GM19397 (cell line): ENCODE measurements at regions not wholly inside any gene's neighbourhood (a gene's known extent, or its start where the extent isn't known, plus 50 kb on each side); places are given as distances from the start of the nearest gene placed in this dataset.

ENCODE experiments used
- ATAC-seq: cut with Tn5 transposase; IDR thresholded peaks from one replicate; pipeline ENCODE4 v1.9.1; 2021; ENCODE audit warnings: mild to moderate bottlenecking, moderate library complexity; ENCODE audit not compliant: unreplicated experiment

DNA sequence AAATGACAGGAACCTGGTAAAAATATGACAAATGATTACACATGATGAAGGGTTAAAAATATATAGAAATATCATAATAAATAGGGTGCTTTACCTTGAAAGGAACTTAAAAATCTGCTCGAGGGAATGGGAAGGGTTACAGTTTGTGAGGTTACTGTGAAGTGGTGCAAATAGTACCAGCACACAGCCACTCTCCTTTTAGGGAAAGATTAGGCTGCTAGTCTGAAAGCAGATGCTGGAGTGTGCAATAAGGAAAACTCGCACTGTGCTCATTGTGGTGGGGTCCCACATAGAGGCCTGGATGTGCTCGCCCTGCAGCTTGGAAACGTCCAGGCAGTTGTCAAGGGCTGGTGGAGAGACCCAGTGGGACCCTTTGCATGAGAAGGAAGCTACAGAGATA is 145.9 kb upstream of the TBX20 start:
- ATAC-seq, result no peak

DNA sequence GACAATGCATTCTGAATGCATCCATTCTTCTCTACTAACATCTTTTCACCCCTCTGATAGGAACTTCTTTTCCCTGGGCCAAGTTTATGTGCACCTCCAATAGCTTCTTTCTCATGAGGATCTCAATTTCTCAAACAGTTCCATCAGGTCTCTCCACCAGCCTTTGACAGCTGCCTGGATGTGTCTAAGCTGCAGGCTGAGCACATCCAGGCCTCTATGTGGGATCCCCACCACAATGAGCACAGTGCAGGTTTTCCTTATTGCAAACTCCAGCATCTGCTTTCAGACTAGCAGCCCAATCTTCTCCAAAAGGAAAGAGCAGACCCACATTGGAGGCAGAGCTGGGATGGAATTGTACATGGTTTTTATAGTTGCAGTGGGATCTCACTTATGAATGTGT is 145.3 kb upstream of the TBX20 start:
- ATAC-seq, result no peak

DNA sequence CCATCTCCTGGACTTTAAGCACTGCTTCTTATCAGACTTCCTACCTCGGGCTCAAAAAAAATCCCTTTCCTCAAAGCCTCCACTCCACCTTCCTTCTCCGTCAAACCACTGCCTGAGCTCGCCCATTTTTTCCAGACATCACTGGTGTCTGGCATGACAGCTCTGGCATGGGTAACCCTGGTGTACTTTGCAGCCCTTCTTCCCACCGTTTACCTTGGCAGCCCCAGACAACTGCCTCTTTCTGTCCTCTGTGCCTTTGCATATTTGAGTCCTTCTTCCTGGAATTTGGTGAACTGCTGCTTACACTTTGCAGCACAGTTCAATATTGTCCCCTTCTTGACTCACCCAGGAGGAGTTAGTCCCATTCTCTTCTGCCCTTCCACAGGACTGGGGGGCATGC is 144.6 kb upstream of the TBX20 start:
- no peak for ATAC-seq

DNA sequence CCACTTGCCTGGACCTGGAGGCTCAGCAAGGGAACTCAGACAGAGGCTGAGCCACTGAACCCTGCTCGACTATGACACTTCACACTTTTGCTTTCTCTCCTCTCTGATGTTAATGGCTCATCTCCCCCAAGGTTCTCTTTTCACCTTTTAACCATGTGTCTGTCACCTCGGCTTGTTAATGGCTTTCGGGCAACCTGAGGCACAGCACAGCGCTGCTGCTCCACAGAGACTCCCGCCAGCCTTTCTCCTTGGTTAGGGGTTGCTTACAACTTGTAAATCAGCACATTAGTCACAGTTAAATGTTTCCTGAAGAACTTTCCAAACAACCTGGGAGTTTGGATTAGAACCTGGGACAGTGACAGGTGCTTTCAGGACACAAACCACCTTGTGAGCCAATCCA is 136.2 kb upstream of the TBX20 start:
- ATAC-seq, result no peak

DNA sequence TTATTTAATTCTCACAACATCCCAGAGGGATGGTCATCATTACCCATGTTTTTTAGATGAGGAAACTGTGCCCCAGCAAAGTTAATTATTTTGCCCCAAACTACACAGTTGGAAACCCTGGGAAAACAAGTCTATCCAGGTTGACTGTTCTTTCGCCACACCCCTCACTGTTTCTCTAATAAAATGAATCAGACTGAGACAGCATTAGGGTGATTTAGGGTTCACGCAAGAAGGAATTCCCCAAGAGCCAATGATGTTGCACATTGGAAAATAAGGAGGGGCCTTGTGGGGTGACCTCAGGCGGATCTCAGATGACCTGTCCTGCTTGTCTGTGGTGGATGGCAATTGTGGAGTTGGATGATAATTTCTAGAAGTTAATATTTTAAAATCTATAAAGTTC is 135.7 kb upstream of the TBX20 start:
- no peak for ATAC-seq

DNA sequence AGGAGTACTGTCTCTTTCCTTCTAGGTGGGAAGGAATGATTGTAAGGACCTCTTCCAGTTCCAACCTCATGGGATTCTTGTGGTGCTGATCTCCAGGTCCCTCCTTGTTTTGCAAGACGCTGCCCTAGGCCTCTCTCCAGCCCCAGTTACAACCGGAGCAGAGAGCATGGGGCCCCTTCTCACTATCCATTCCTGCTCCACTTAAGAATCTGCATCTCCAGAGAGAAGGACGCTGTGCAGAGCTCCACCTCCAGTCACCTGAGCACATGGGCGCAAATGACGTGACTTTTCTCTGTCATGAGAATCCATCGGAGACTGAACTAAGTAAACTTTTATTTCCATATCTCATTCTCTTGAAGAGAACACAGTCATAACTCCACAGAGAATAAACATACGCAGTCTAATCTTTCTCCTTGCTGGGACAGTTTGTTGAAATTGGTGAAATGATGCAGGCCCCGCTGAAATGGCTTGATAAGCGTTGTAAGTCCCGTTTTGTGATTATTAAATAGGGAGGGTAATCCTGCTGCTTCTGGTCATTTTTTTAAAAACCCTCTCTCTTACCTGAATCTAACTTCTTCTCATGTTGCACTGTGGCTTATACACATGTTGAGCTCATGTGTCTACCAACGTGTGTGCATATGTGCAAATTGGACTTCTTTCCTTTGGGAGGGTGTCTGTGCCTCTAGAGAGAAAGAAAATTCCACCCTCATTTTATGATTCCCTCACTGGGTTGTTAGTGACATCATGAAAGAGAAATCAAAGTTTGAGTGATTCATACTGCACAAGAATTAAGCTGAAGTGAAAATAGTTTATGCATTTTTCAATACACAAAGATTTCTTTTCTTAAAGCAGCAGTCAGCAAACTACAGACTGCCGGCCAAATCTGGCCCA is 133.2 kb upstream of the TBX20 start:
- no peak for ATAC-seq

DNA sequence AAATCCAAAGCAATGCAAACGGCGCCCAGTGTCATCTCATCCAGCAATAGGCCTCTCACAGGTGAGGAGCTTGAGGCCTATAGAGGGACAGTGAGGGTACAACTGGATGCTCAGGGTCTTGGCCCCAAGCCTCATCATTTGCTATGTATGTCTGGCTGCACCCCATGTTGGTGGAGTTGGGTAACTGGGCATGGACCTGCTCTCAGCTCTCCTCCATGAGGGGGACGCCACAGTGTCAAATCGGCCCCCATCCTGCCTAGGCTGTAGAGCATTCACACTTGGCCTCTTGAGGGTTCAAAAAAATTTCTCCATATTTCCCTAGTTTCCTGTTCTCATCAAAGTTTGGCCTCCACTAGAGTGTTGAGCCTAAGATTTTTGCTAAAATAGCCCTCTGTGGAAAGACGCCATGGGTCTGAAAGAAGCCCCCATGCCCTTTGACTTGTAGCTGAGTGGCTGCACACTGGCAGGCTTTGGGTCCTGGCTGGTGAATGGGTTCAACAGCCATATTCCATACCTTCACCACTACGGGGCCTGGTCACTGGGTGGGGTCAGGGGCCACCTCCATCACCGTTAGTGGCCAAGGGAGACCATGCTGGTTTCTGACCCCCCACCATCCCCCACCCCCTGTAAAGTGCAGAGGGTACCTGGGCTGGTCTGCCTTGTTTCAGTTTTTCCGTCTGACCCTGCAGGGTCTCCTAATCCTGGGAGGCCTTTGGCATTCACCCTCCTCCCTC is 132.3 kb upstream of the TBX20 start:
- ATAC-seq, result no peak

DNA sequence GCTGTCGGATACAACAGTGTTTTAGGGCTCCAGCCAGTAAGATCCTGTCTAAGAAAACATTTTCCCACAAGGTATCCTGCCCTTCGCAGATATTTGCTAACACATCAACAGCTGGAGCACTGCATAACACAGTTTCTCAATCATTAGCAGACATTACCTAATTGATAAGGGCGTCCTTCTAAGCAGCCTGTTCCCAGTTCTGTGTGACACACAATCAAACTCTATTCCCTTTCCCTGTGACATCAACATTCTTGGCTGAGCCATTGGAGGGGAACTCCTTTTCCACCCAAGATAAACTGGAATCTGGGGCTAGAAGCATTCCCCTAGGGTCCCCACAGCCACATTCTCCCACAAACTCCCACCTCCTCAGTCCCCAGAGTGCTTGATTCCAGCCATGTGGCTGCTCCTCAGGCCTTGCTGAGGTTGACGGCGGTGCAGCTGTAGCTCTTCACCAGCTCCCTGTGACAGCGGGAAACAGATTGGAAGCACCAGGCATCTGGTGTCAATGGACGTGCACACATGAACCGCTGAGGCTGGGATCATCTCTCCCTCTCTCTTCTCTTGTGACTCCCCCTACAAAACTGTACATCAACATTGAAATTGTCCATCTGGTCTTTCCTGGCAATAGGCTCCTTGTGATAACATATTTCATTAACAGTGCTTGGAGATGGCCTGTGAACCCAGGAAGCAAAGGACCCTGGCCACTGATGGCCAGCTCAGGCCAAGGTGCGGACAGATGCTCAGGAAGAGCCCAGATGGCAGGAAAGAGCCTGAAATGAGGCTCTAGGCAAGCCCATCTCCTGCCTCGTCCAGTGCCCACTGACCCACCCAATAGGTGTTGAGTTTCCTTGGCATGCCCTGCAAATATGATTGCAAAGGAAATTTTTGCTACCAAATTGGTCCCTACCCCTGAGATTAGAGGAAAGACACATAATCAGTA is 131.1 kb upstream of the TBX20 start:
- ATAC-seq, result no peak

DNA sequence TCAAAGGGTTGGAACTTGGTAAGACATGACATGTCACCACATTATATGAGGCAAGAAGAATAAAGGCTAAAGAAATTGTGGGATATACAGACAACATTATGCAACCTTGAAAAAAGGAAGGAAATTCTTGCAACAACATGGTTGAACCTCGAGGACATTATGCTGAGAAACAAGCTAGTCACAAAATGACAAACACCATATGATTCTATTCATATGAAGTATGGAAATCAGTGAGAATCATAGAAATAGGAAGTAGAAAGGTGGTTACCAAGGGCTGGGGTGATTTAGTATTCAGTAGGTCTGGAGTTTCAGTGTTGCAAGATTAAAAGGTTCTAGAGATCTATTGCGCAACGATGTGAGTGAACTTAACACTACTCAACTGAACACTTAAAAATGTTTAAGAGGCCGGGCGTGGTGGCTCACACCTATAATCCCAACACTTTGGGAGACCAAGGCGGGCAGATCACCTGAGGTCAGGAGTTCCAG is 126.9 kb upstream of the TBX20 start:
- no peak for ATAC-seq

DNA sequence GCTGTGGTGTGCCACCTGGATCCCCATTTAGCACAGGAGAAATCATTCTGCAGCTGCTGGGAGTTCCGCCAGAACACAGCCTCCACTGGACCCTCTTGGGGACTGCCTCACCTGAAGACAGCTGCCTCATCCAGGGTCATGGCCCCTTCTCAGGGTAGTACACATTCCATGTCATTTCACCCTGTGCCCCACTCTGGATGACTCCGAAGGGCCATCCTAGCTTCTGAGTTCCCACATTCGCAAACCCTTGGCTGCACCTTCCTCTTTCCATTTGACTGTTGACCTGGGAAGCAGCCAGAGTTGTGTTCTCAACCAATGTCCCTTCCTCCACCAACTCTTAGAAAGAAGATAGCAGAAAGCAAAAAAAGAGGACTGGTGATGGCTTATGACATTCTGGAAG is 125.6 kb upstream of the TBX20 start:
- ATAC-seq, result no peak

DNA sequence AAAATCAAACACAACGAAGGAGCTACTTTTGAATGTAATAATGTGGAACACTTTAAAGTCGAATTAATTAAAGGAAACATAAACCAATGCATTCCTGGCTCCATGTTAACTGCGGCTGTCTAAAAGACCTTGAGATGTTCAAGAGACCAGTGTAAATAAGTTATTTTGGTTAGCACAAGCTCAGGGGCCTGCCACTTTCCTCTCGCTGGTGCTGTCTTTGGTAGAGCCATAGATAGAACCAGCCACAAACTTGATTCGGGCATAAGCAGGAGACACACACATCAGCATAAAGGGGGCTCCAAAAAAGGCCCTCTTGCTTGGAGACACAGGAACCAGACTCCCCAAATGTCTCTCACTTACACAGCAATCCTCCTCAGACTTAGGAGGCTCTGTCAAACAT is 121.6 kb upstream of the TBX20 start:
- no peak for ATAC-seq

DNA sequence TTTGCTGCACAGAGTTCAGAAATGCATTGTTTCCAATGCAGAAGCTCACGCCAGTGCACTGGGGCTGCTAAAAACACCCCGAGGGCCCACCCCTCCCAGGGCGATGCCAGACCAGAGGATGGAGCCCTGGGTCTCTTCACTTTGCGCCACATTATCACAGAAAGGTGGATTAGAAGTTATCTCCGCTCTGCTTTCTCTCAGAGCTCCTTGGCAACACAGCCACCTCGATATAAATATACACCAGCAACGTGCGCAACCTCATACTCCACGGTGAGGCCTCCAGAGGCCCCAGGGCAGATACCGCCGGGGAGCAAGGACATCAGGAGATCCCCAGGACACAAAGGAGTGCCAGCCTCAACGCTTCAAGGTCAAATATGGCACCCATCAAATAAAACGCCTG is 121.0 kb upstream of the TBX20 start:
- ATAC-seq, result no peak

DNA sequence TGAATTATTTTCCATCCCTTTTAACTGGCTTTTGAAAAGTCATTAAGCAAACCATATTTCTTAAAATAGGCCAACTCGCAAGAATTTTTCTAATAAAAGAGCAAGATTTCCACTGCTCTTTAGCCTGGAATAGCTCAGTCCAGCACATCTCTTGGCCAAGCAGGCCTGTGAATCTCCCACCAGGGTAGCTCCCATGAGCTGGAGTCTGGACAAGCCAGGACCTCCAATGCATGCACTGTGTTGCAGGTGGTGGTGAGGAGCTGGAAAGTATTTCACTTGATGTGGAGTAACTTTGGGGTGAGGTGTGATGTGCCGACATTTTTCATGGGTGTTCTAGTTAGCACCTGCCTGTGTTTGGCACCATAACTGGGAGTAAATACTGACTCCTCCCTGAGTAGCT is 117.3 kb upstream of the TBX20 start:
- ATAC-seq, result no peak

DNA sequence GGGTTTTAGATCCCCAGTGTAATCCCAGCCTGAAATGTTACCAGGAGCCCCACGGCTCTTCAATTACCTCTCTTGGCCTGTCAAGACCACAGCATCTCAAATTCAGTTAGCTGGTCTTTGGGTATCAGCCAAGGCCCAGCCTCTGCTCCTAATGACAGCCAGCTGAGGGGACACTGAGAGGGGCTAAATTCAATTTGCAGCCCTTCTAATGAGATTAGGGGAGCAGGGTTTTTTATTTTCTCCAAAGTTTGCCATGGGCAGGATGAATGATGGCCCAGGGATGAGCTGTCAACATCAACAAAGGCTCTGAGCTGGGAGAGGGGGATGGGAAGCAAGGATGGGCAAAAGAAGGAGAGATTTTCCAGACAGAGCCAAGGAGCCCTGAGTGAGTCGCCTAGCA is 116.8 kb upstream of the TBX20 start:
- ATAC-seq, result no peak

DNA sequence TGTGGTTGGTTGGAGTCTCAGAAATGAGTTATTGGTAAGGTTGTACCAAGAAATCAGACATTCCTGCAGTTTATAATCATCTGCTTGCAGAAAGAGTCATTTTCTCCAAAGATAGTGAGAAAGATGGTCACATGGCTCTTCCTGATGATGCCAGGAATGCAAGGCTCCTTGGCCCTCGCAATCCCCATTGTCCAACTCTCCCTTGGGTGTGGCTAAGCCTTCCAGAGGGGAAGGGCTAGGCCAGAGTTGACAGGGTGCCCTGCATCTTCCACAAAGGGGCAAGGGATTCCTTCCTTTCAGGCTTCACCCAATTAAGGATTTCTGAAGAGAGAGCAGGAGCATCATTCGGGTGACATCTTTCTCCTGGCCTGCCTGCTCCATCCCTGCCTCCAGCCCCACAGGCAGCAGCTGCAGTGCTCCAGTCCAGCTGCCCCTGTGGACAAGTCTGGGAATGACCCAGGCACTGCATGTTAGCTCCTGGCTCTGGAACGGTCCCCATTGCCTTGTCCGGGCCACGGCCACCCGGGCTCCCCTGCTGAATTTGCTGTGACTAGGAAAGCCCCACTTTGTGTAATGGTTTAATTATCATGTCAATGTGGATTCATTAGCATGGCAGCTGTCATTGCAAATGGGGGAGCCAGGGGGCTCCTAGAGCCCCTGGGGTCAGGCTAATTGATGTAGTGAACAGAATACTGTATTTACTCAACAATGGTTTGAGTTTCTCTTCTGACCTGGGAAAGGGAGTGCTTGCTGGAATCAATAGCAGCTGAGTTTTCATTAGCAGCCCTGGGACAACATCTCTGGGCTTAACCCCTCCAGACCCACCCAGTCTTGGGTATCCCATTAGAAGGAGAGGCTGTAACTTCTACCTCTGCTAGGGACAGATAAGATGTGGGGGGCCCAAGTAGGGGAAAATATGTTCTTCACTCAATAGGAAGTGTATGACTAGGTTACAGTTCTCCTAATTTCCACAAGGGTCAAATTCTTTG is 112.6 kb upstream of the TBX20 start:
- no peak for ATAC-seq

DNA sequence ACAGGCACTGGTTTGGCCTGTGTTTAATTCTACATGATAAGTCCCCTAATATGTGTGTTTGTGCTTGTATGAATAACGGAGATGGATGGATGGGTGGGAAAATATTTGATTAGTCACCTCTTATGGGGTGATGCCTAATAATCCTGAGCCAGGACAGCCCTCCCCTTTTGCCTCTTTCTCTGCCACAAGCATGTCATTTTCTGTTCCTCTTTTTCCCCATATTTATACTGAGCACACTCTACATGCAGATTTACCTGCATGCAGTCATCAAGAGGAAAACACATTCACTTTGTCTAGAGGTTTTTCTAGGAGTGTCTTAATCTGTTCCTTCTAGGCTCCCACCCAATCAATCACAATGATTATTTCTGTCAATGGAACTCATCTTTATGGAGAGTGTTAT is 111.6 kb upstream of the TBX20 start:
- ATAC-seq, result no peak

DNA sequence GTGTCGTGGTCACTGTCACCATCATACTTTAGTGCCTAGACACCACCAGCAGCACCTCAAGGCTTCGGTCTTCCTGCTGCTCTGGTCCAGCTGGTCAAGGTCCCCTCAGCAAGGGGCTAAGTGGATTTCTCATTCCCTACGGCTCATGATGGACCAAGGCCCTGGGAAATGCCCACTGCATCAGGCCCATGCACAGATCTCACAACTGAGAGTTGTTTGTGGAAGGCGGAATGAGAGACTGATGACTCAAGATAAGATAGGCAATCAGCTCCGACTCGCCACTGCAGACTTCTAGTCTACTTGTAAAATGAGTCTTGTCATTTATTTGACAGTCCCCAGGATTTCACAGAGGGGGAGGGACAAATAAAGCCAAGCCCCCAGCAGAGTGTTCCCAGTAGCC is 108.4 kb upstream of the TBX20 start:
- ATAC-seq, result no peak

DNA sequence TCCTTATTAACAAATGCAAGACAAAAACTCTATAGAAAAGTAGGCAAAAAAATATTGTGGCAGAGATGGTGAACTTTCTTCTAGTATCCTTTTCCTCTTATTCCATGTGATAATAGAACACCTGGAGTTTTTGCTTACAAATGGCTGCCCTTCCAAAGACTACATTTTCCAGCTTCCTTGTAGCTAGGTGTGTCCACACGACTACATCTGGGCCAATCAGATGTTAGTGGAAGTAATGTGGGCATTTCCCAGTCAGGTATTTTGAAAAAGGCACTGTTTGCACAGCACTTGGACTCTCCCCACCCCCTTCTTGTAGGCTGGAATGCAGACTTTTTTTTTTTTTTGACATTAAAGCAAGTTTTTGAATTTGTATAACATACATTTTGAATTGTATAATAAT is 105.5 kb upstream of the TBX20 start:
- ATAC-seq, result no peak

DNA sequence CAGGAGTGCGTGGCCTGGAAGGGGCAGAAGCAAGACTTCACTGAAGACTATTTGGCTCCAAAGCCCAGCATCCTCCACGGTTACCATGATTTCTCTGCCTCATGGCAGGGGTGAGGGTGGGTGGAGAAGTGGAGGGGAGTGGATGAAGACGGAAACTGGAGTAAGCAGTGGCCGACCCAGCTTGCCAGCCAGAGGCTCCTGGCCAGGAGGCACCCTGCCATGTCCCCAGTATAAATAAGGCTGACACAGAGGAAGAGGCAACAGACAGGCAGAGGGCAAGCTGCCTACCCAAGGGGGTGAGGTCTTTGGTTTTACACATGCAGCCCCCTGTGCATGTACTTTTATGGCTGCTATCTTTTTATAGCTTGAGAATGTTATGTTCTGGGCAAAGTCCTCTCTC is 102.6 kb upstream of the TBX20 start:
- ATAC-seq, result no peak

DNA sequence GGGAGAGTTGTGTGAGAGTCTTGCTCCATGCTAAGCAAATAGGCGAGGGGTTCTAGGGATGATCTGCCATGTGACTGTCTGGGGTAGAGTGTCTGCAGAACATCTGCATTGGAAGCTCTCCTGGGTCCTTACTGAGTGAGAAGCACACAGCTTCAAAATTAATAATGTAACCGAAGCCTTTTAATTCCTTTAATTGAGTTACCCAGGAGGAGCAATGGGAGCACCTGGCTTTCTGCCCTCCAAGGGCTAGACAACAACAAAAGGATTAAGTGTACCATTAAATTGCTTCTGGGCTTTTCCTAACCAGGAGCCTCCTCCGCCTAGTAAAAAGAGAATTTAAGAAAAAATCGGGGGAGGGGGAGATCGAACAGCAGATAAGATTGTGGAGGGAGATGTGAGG is 102.0 kb upstream of the TBX20 start:
- ATAC-seq, result no peak
